Liver (tissue), 3 donors: ENCODE measurements at regions not wholly inside any gene's neighbourhood (a gene's known extent, or its start where the extent isn't known, plus 50 kb on each side); places are given as distances from the start of the nearest gene placed in this dataset.

Experiments used
- EGR1 ChIP-seq, 2 donors: IDR thresholded peaks; 2 replicates each; pipeline ENCODE4 v1.6.1; 2016 to 2018; ENCODE audit warnings: antibody characterized with exemption in 2 of 2, low read depth in 2 of 2
- FOXA2 ChIP-seq: IDR thresholded peaks from 2 replicates; pipeline ENCODE4 v1.6.1; 2016; ENCODE audit warnings: antibody characterized with exemption
- JUND ChIP-seq, 2 donors: IDR thresholded peaks; 2 replicates each; pipeline ENCODE4 v1.6.1; 2016; ENCODE audit warnings: antibody characterized with exemption in 2 of 2
- RAD21 ChIP-seq, 2 donors: IDR thresholded peaks; 2 replicates each; pipeline ENCODE4 v1.6.1; 2016; ENCODE audit warnings: antibody characterized with exemption in 2 of 2, mild to moderate bottlenecking in 2 of 2
- TAF1 ChIP-seq: conservative IDR thresholded peaks from 2 replicates; pipeline ENCODE4 v1.6.1; 2016; ENCODE audit warnings: antibody characterized with exemption, mild to moderate bottlenecking
- TF ChIP-seq, protein P1 (sequence below): fragments of 150-350 bp; IDR thresholded peaks from 2 replicates; pipeline ENCODE4 v1.5.1; 2017; ENCODE audit warnings: improper control_type of control experiment, low read depth, low read length; ENCODE audit not compliant: missing input control
- TF ChIP-seq, protein P2 (sequence below): IDR thresholded peaks from 2 replicates; pipeline ENCODE4 v1.6.1; 2016; ENCODE audit warnings: antibody characterized with exemption
- TF ChIP-seq, protein P3 (sequence below): IDR thresholded peaks from 2 replicates; pipeline ENCODE4 v1.6.1; 2016; ENCODE audit warnings: antibody characterized with exemption
- donor health status: healthy.
- donor health status: healthy.

DNA sequence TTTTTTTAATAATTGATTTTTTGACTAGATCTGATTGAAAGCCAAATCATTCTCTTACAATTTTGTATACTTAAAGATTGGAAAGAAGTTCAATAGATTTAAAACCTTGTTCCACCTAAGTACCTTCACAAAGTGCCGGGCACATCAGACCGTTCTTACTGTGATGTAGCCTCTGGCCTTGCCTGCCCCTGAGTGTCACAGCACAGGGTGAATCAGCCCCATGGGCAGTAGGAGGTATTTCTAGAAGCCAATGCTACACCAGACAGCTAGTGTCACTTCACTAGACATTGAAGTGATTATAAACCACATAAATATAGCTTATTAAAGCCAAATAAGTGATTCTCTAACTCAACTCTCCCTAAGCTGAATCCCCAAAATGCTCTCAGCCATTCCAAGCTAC, 131.3 kb downstream of the LACC1 start:
- TF ChIP-seq RAD21 (IDR thresholded peaks at IDR 0.05): no peak
- TF ChIP-seq, protein P1, sequence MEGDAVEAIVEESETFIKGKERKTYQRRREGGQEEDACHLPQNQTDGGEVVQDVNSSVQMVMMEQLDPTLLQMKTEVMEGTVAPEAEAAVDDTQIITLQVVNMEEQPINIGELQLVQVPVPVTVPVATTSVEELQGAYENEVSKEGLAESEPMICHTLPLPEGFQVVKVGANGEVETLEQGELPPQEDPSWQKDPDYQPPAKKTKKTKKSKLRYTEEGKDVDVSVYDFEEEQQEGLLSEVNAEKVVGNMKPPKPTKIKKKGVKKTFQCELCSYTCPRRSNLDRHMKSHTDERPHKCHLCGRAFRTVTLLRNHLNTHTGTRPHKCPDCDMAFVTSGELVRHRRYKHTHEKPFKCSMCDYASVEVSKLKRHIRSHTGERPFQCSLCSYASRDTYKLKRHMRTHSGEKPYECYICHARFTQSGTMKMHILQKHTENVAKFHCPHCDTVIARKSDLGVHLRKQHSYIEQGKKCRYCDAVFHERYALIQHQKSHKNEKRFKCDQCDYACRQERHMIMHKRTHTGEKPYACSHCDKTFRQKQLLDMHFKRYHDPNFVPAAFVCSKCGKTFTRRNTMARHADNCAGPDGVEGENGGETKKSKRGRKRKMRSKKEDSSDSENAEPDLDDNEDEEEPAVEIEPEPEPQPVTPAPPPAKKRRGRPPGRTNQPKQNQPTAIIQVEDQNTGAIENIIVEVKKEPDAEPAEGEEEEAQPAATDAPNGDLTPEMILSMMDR: no peak
- TF ChIP-seq, protein P2, sequence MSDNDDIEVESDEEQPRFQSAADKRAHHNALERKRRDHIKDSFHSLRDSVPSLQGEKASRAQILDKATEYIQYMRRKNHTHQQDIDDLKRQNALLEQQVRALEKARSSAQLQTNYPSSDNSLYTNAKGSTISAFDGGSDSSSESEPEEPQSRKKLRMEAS: no peak
- no peak for TF ChIP-seq FOXA2
- no peak for TF ChIP-seq EGR1 (IDR thresholded peaks at IDR 0.05; ENCODE audit: low read depth in 2 of 2)
- TF ChIP-seq, protein P3, sequence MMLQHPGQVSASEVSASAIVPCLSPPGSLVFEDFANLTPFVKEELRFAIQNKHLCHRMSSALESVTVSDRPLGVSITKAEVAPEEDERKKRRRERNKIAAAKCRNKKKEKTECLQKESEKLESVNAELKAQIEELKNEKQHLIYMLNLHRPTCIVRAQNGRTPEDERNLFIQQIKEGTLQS: no peak
- TF ChIP-seq TAF1: no peak
- TF ChIP-seq JUND (IDR thresholded peaks at IDR 0.05): no peak
